Gastrocnemius medialis (tissue), 4 donors: ENCODE measurements at regions not wholly inside any gene's neighbourhood (a gene's known extent, or its start where the extent isn't known, plus 50 kb on each side); places are given as distances from the start of the nearest gene placed in this dataset.
A peak's percentile ranks its signal among the peaks of the same experiment; 100 is the strongest.

Source experiments
- ATAC-seq, 2 donors: fragments of 150-250 bp; one replicate each; pipeline ENCODE4 v1.9.1; 2016
- DNase-seq, 2 donors: peaks; one replicate each; pipeline ENCODE4 v3.0.0-alpha.2; 2019
- H3K27ac ChIP-seq, 4 donors: fragments of 200-600 bp; sonication (generic); 1 replicate in 1 of 4; 2 replicates in 3 of 4; pipeline ENCODE4 v1.5.1; 2016 to 2018; ENCODE audit warnings: mild to moderate bottlenecking in 2 of 4, moderate library complexity in 1 of 4
- H3K27me3 ChIP-seq, 3 donors: fragments of 200-600 bp; sonication (generic) in 2 of 3; 1 replicate in 1 of 3; 2 replicates in 2 of 3; pipeline versions ENCODE4 v1.5.1 to v1.6.0; 2016 to 2019; ENCODE audit warnings: mild to moderate bottlenecking in 1 of 3, moderate library complexity in 1 of 3
- H3K36me3 ChIP-seq, 2 donors: fragments of 200-600 bp; sonication (generic) in 1 of 2; one replicate each; pipeline ENCODE4 v1.5.1; 2017 to 2018
- H3K4me1 ChIP-seq, 2 donors: fragments of 200-600 bp; sonication (generic) in 1 of 2; one replicate each; pipeline ENCODE4 v1.5.1; 2016 to 2017; ENCODE audit warnings: mild to moderate bottlenecking in 2 of 2
- H3K4me3 ChIP-seq, 4 donors: fragments of 200-600 bp; sonication (generic) in 3 of 4; 1 replicate in 1 of 4; 2 replicates in 3 of 4; pipeline ENCODE4 v1.5.1; 2016 to 2019; ENCODE audit warnings: mild to moderate bottlenecking in 2 of 4
- H3K9me3 ChIP-seq, 3 donors: fragments of 200-600 bp; sonication (generic) in 2 of 3; 1 replicate in 1 of 3; 2 replicates in 2 of 3; pipeline ENCODE4 v1.5.1; 2016 to 2019
- CTCF ChIP-seq, 5 experiments: fragments of 450-650 bp in 3 of 5; fragments of 200-600 bp in 2 of 5; sonication (generic) in 2 of 5; IDR thresholded peaks in 4 of 5; conservative IDR thresholded peaks in 1 of 5; 1 replicate in 4 of 5; 2 replicates in 1 of 5; pipeline ENCODE4 v1.5.1; 2016 to 2019; ENCODE audit warnings: antibody characterized with exemption in 5 of 5, mild to moderate bottlenecking in 3 of 5, moderate library complexity in 3 of 5
- POLR2A ChIP-seq, 2 donors: fragments of 450-650 bp; IDR thresholded peaks; one replicate each; pipeline ENCODE4 v1.6.1; 2017; ENCODE audit warnings: antibody characterized with exemption in 2 of 2, mild to moderate bottlenecking in 2 of 2, moderate library complexity in 2 of 2
- in situ Hi-C, 4 donors: fragments of 200-750 bp; cut with MboI; loops; one replicate each; pipeline versions ENCODE4 v1.15.0 to v1.8.0; 2017; ENCODE audit warnings: low sequenced_read_pairs in 4 of 4
- intact Hi-C: fragments of 100-400 bp; cut with DNase I; formaldehyde crosslinking; loops from one replicate; pipeline ENCODE4 v1.15.1; 2023; ENCODE audit warnings: low total_unique reads

DNA sequence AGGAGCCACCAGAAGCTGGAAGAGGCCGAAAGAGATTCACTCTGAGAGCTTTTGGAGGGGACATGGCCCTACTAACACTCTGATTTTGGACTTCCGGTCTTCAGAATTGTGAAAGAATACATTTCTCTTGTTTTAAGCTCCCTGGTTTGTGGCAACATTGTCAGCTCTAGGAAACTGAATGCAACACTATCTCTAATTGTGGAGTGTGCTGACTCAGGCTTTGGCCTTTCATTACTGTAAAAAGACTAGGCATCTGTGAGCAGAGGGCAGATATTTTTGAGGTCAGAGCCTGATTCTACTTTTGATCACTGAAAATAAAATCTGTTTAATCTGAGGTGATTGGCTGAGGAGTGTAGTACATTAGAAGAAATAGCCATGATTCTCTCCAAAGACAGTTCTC, 185.4 kb upstream of the FAM98A start:
- Histone ChIP-seq H3K36me3 (no peaks in the 10 kb centered on the region), H3K4me3 (no peak overlapping the region), H3K9me3 (no peaks in the 10 kb centered on the region), H3K4me1 (peaks cover 0 to 1% of the 10 kb centered on the region in 2 donors), H3K27ac (no peak overlapping the region), H3K27me3 (no peaks in the 10 kb centered on the region)
- DNase-seq (no peak), ATAC-seq (no peak)
- no peak for TF ChIP-seq CTCF (IDR thresholded peaks at IDR 0.05 in 4 of 5, conservative IDR thresholded peaks at IDR 0.05 in 1 of 5)
- no peak for TF ChIP-seq POLR2A (IDR thresholded peaks at IDR 0.05)
- intact Hi-C loops: no loop called here
- in situ Hi-C loops: no loop called here

DNA sequence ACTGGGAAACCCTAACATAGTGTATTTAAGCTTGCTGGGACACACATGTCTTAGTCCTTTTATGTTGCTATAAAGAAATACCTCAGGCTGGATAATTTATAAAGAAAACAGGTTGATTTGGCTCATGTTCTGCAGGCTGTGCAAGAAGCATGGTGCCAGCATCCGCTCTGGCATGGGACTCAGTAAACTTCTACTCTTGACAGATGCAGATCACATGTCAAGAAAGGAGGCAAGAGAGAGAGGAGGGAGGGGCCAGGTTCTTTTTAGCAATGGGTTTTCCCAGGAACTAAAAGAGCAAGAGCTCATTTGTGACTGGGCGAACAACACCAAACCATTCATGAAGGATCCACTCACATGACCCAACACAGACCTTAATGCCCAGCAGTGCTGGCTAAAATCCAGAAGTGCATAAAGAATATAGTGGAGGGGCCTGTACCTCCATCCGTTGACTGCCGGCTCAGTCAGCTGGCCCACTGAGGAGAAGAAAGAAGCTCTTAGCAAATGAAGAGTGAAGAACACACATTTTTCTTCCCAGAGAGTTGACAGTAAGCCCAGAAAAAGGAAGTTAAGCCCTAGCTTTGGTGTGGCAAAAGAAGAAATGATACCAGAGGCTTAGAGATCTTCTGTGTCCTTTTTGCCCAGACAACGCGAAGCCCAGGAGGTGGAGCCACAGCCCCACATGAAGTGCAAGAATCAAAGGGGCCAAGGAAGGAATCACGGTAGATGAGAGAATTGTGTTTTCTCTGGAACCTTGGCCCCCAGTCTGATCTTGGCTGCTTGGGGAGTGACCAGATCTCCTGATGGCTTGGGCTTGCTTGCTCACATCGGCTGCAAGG, 183.5 kb upstream of the FAM98A start:
- Histone ChIP-seq H3K4me3 (no peak overlapping the region), H3K27me3 (no peaks in the 10 kb centered on the region), H3K27ac (no peak overlapping the region), H3K9me3 (no peaks in the 10 kb centered on the region), H3K36me3 (no peaks in the 10 kb centered on the region), H3K4me1 (no peaks in the 10 kb centered on the region)
- ATAC-seq: peak in 1 of 2 donors; percentile 77
- TF ChIP-seq CTCF (IDR thresholded peaks at IDR 0.05 in 4 of 5, conservative IDR thresholded peaks at IDR 0.05 in 1 of 5) (no peak), POLR2A (IDR thresholded peaks at IDR 0.05) (no peak)
- in situ Hi-C loops: no loop called here
- intact Hi-C loops: no loop called here
- DNase-seq: no peak

GRCh38 chr2:33777786-33778185, 178.7 kb upstream of the FAM98A start:
- Histone ChIP-seq H3K36me3 (no peaks in the 10 kb centered on the region), H3K9me3 (no peaks in the 10 kb centered on the region), H3K4me3 (no peak overlapping the region), H3K27ac (no peak overlapping the region), H3K4me1 (no peaks in the 10 kb centered on the region), H3K27me3 (no peaks in the 10 kb centered on the region)
- no peak for TF ChIP-seq CTCF (IDR thresholded peaks at IDR 0.05 in 4 of 5, conservative IDR thresholded peaks at IDR 0.05 in 1 of 5)
- no peak for TF ChIP-seq POLR2A (IDR thresholded peaks at IDR 0.05)
- intact Hi-C loops: no loop called here
- in situ Hi-C loops: no loop called here
- DNase-seq (no peak), ATAC-seq (no peak)

DNA sequence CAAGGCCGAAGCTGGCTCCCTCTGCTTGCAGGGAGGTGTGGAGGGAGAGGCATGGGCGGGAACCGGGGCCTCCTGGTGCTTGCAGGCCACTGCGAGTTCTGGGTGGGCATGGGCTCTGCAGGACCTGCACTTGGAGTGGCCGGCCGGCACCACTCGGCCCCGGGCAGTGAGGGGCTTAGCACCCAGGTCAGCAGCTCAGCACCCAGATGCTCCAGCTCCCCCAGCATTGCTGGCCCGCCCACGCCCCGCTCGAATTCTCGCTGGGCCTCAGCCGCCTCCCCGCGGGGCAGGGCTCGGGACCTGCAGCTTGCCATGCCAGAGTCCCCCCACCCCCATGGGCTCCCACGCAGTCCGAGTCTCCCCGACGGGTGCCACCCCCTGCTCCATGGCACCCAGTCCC, 176.2 kb upstream of the FAM98A start:
- no peak for ATAC-seq
- Histone ChIP-seq H3K27ac (no peak overlapping the region), H3K27me3 (no peaks in the 10 kb centered on the region), H3K36me3 (no peaks in the 10 kb centered on the region), H3K4me1 (no peaks in the 10 kb centered on the region), H3K9me3 (no peaks in the 10 kb centered on the region), H3K4me3 (no peak overlapping the region)
- in situ Hi-C loops: no loop called here
- intact Hi-C loops: no loop called here
- TF ChIP-seq CTCF (IDR thresholded peaks at IDR 0.05 in 4 of 5, conservative IDR thresholded peaks at IDR 0.05 in 1 of 5): no peak
- no peak for TF ChIP-seq POLR2A (IDR thresholded peaks at IDR 0.05)
- no peak for DNase-seq

- no peak for ATAC-seq
- no peak overlapping the region for H3K4me3 ChIP-seq
These were observed 170.9 kb upstream of the FAM98A start for GRCh38 chr2:33770023-33770422.

More at GRCh38 chr2:33770023-33770422, 170.9 kb upstream of the FAM98A start:
- H3K27me3 ChIP-seq: no peaks in the 10 kb centered on the region
- TF ChIP-seq POLR2A (IDR thresholded peaks at IDR 0.05) (no peak), CTCF (IDR thresholded peaks at IDR 0.05 in 4 of 5, conservative IDR thresholded peaks at IDR 0.05 in 1 of 5) (no peak)
- DNase-seq: no peak
- in situ Hi-C loops: no loop called here
- H3K27ac ChIP-seq: no peak overlapping the region
- no peaks in the 10 kb centered on the region for H3K4me1 ChIP-seq
- H3K9me3 ChIP-seq: no peaks in the 10 kb centered on the region
- no peaks in the 10 kb centered on the region for H3K36me3 ChIP-seq
- intact Hi-C loops: no loop called here
